ENCODE measurements at regions not wholly inside any gene's neighbourhood (a gene's known extent, or its start where the extent isn't known, plus 50 kb on each side); places are given as distances from the start of the nearest gene placed in this dataset.
A peak's percentile ranks its signal among the peaks of the same experiment; 100 is the strongest.

- peak in 3 of 5 experiments; percentile 13 to 34 (median 19) for TF ChIP-seq CTCF (IDR thresholded peaks at IDR 0.05)
- TF ChIP-seq EP300 (IDR thresholded peaks at IDR 0.05; ENCODE audit: low read depth): no peak
- TF ChIP-seq POLR2AphosphoS5 (IDR thresholded peaks at IDR 0.05): no peak
- TF ChIP-seq POLR2A (IDR thresholded peaks at IDR 0.05): no peak
These were observed 82.5 kb upstream of the EPB41L3 start for GRCh38 chr18:5626130-5626880.

Measured in transverse colon (tissue), 4 donors.